B cell (primary cell): ENCODE measurements at regions not wholly inside any gene's neighbourhood (a gene's known extent, or its start where the extent isn't known, plus 50 kb on each side); places are given as distances from the start of the nearest gene placed in this dataset.

ENCODE experiments used
- CTCF ChIP-seq: fragments of 200-600 bp; IDR thresholded peaks from one replicate; pipeline ENCODE4 v1.8.0; 2022; ENCODE audit warnings: antibody characterized with exemption, mild to moderate bottlenecking
- EZH2 ChIP-seq: IDR thresholded peaks from 2 replicates; pipeline ENCODE4 v1.6.1; 2012; ENCODE audit warnings: borderline replicate concordance, low read depth, mild to moderate bottlenecking, moderate library complexity, low read length; ENCODE audit not compliant: insufficient read depth, poor library complexity, severe bottlenecking

DNA sequence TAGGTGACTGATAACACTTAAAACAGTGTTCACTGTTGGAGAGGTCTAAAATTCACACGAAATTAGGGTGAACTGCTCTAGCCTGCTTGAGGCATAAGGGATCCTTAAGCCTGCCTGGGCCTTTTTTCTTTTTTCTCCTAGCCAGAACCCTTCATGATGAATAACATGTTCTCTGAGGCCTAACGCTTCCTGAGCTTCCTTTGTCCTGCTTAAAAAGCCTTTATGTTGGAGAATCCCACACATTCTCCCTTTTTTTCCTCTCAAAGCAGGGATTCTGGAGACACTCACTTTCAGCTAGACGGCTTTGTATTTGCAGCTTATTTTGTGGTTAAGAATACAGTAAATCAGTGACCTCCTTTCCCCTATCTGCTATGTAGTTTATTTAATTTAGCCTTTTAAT, 354.7 kb upstream of the PHF14 start:
- no peak for TF ChIP-seq CTCF
- no peak for TF ChIP-seq EZH2
